ENCODE measurements at regions not wholly inside any gene's neighbourhood (a gene's known extent, or its start where the extent isn't known, plus 50 kb on each side); places are given as distances from the start of the nearest gene placed in this dataset.

- 0 out of 2 replicates have a peak overlapping the region, but pooled peaks have one; percentile 3 for H2AFZ ChIP-seq
- in situ Hi-C loops (cut with MboI), result no loop called here
- 78 to 80% methylated on average over 7 of the region's 7 CpGs for WGBS, 2 experiments (ENCODE audit: low coverage in 1 of 2, low lambda C conversion rate in 2 of 2, missing lambda C conversion rate in 2 of 2)
Measured at GRCh38 chr13:37486171-37486681, 112.3 kb downstream of the POSTN start.

GRCh38 chr13:37485756-37486155 is 112.8 kb downstream of the POSTN start:
- in situ Hi-C loops (cut with MboI), result no loop called here
- H3K79me2 ChIP-seq (ENCODE audit: insufficient read depth), result no peaks in the 10 kb centered on the region
- H3K4me3 ChIP-seq, result no peak overlapping the region
- H3K4me2 ChIP-seq (ENCODE audit: unreplicated experiment), result peak overlapping the region; percentile 2
- H3K9me3 ChIP-seq (ENCODE audit: low read depth), result no peaks in the 10 kb centered on the region
- H3F3A ChIP-seq (ENCODE audit: insufficient read depth), result peaks cover 54% of the 10 kb centered on the region
- 0 out of 2 replicates have a peak overlapping the region, but pooled peaks have one; percentile 3 for H2AFZ ChIP-seq
- no peaks in the 10 kb centered on the region for H3K36me3 ChIP-seq (ENCODE audit: low read depth)
- DNase-seq, result peak; percentile 12
- H3K4me1 ChIP-seq (ENCODE audit: insufficient read depth), result peaks cover 73% of the 10 kb centered on the region
- no peaks in the 10 kb centered on the region for H3K27me3 ChIP-seq (replicated peaks; ENCODE audit: insufficient read depth)
- no peaks in the 10 kb centered on the region for H4K20me1 ChIP-seq (ENCODE audit: insufficient read depth)
- no peak overlapping the region for H3K9ac ChIP-seq
- H3K9me2 ChIP-seq (ENCODE audit: insufficient read depth), result no peaks in the 10 kb centered on the region
- no peak for TF ChIP-seq EZH2 (IDR thresholded peaks at IDR 0.05; ENCODE audit: insufficient read depth, poor library complexity, severe bottlenecking)
- TF ChIP-seq EZH2phosphoT487 (IDR thresholded peaks at IDR 0.05; ENCODE audit: insufficient read depth, low read depth), result no peak
- H3K27ac ChIP-seq, result no peak overlapping the region

More at GRCh38 chr13:37486171-37486681, 112.3 kb downstream of the POSTN start:
- Histone ChIP-seq H3K27ac (no peak overlapping the region), H3F3A (ENCODE audit: insufficient read depth) (peaks cover 49% of the 10 kb centered on the region), H4K20me1 (ENCODE audit: insufficient read depth) (no peaks in the 10 kb centered on the region), H3K4me3 (no peak overlapping the region), H3K9me2 (ENCODE audit: insufficient read depth) (no peaks in the 10 kb centered on the region), H3K9me3 (ENCODE audit: low read depth) (no peaks in the 10 kb centered on the region), H3K36me3 (ENCODE audit: low read depth) (no peaks in the 10 kb centered on the region), H3K79me2 (ENCODE audit: insufficient read depth) (no peaks in the 10 kb centered on the region), H3K4me1 (ENCODE audit: insufficient read depth) (peaks cover 70% of the 10 kb centered on the region), H3K9ac (no peak overlapping the region), H3K27me3 (replicated peaks; ENCODE audit: insufficient read depth) (no peaks in the 10 kb centered on the region), H3K4me2 (ENCODE audit: unreplicated experiment) (peak overlapping the region; percentile 2)
- no peak for DNase-seq
- TF ChIP-seq EZH2 (IDR thresholded peaks at IDR 0.05; ENCODE audit: insufficient read depth, poor library complexity, severe bottlenecking), result no peak
- TF ChIP-seq EZH2phosphoT487 (IDR thresholded peaks at IDR 0.05; ENCODE audit: insufficient read depth, low read depth), result no peak

GRCh38 chr13:37484056-37484455 is 114.5 kb downstream of the POSTN start:
- Histone ChIP-seq H3K4me3 (no peak overlapping the region), H3K36me3 (ENCODE audit: low read depth) (no peaks in the 10 kb centered on the region), H3F3A (ENCODE audit: insufficient read depth) (peaks cover 50% of the 10 kb centered on the region), H3K9me3 (ENCODE audit: low read depth) (no peaks in the 10 kb centered on the region), H3K9me2 (ENCODE audit: insufficient read depth) (no peaks in the 10 kb centered on the region), H3K27me3 (replicated peaks; ENCODE audit: insufficient read depth) (no peaks in the 10 kb centered on the region), H4K20me1 (ENCODE audit: insufficient read depth) (no peaks in the 10 kb centered on the region), H2AFZ (peak overlapping the region; percentile 39), H3K79me2 (ENCODE audit: insufficient read depth) (no peaks in the 10 kb centered on the region), H3K4me2 (ENCODE audit: unreplicated experiment) (no peak overlapping the region), H3K4me1 (ENCODE audit: insufficient read depth) (peaks cover 62% of the 10 kb centered on the region), H3K9ac (no peak overlapping the region), H3K27ac (peak overlapping the region; percentile 48)
- in situ Hi-C loops (cut with MboI), result no loop called here
- WGBS, 2 experiments (ENCODE audit: low coverage in 1 of 2, low lambda C conversion rate in 2 of 2, missing lambda C conversion rate in 2 of 2), result 11 to 25% methylated on average over 2 of the region's 2 CpGs
- peak; percentile 38 for DNase-seq
- TF ChIP-seq EZH2 (IDR thresholded peaks at IDR 0.05; ENCODE audit: insufficient read depth, poor library complexity, severe bottlenecking) (no peak), EZH2phosphoT487 (IDR thresholded peaks at IDR 0.05; ENCODE audit: insufficient read depth, low read depth) (no peak)

GRCh38 chr13:37482331-37482730 is 116.2 kb downstream of the POSTN start:
- Histone ChIP-seq H3K79me2 (ENCODE audit: insufficient read depth) (no peaks in the 10 kb centered on the region), H3K4me1 (ENCODE audit: insufficient read depth) (peaks cover 52% of the 10 kb centered on the region), H3K36me3 (ENCODE audit: low read depth) (no peaks in the 10 kb centered on the region), H4K20me1 (ENCODE audit: insufficient read depth) (no peaks in the 10 kb centered on the region), H3K9me2 (ENCODE audit: insufficient read depth) (no peaks in the 10 kb centered on the region), H3K9ac (no peak overlapping the region), H2AFZ (no peak overlapping the region), H3K27ac (no peak overlapping the region), H3K27me3 (replicated peaks; ENCODE audit: insufficient read depth) (no peaks in the 10 kb centered on the region), H3K4me3 (no peak overlapping the region), H3K9me3 (ENCODE audit: low read depth) (no peaks in the 10 kb centered on the region), H3K4me2 (ENCODE audit: unreplicated experiment) (peak overlapping the region; percentile 5), H3F3A (ENCODE audit: insufficient read depth) (peaks cover 41% of the 10 kb centered on the region)
- 93 to 96% methylated on average over 2 of the region's 2 CpGs for WGBS, 2 experiments (ENCODE audit: low coverage in 1 of 2, low lambda C conversion rate in 2 of 2, missing lambda C conversion rate in 2 of 2)
- no peak for DNase-seq
- in situ Hi-C loops (cut with MboI), result no loop called here
- TF ChIP-seq EZH2phosphoT487 (IDR thresholded peaks at IDR 0.05; ENCODE audit: insufficient read depth, low read depth) (no peak), EZH2 (IDR thresholded peaks at IDR 0.05; ENCODE audit: insufficient read depth, poor library complexity, severe bottlenecking) (no peak)

- peaks cover 44% of the 10 kb centered on the region for H3F3A ChIP-seq (ENCODE audit: insufficient read depth)
- peak overlapping the region; percentile 31; the same call in 1 of the 2 replicates for H3K27ac ChIP-seq
- peaks cover 57% of the 10 kb centered on the region for H3K4me1 ChIP-seq (ENCODE audit: insufficient read depth)
- in situ Hi-C loops (cut with MboI), result no loop called here
- DNase-seq, result peak; percentile 44
- H3K27me3 ChIP-seq (replicated peaks; ENCODE audit: insufficient read depth), result no peaks in the 10 kb centered on the region
- H4K20me1 ChIP-seq (ENCODE audit: insufficient read depth), result no peaks in the 10 kb centered on the region
- H3K79me2 ChIP-seq (ENCODE audit: insufficient read depth), result no peaks in the 10 kb centered on the region
- H3K9ac ChIP-seq, result no peak overlapping the region
- no peaks in the 10 kb centered on the region for H3K9me3 ChIP-seq (ENCODE audit: low read depth)
- WGBS, 2 experiments (ENCODE audit: low coverage in 1 of 2, low lambda C conversion rate in 2 of 2, missing lambda C conversion rate in 2 of 2), result 58 to 59% methylated on average over 1 of the region's 1 CpG
- H3K36me3 ChIP-seq (ENCODE audit: low read depth), result no peaks in the 10 kb centered on the region
- H3K9me2 ChIP-seq (ENCODE audit: insufficient read depth), result no peaks in the 10 kb centered on the region
- H2AFZ ChIP-seq, result no peak overlapping the region
- H3K4me2 ChIP-seq (ENCODE audit: unreplicated experiment), result peak overlapping the region; percentile 5
- TF ChIP-seq EZH2 (IDR thresholded peaks at IDR 0.05; ENCODE audit: insufficient read depth, poor library complexity, severe bottlenecking), result no peak
- no peak for TF ChIP-seq EZH2phosphoT487 (IDR thresholded peaks at IDR 0.05; ENCODE audit: insufficient read depth, low read depth)
- no peak overlapping the region for H3K4me3 ChIP-seq
Measured at GRCh38 chr13:37481885-37482227, 116.7 kb downstream of the POSTN start.
